ENCODE measurements at regions not wholly inside any gene's neighbourhood (a gene's known extent, or its start where the extent isn't known, plus 50 kb on each side); places are given as distances from the start of the nearest gene placed in this dataset.
"Not testable (repeated sequence)": the region's sequence is repeated elsewhere in the genome, so short reads cannot be mapped to it uniquely, and the experiment has no call there.

- TF ChIP-seq CTCF (IDR thresholded peaks at IDR 0.05; ENCODE audit: low read depth, low read length): no peak
- H3K4me3 ChIP-seq (replicated peaks in 1 of 2; ENCODE audit: low read depth in 2 of 2, low read length in 2 of 2): no peak overlapping the region
- DNase-seq (ENCODE audit: low read depth in 2 of 2): no peak
Measured at GRCh38 chr6:115609111-115609510, 451.6 kb downstream of the FRK start.

DNA sequence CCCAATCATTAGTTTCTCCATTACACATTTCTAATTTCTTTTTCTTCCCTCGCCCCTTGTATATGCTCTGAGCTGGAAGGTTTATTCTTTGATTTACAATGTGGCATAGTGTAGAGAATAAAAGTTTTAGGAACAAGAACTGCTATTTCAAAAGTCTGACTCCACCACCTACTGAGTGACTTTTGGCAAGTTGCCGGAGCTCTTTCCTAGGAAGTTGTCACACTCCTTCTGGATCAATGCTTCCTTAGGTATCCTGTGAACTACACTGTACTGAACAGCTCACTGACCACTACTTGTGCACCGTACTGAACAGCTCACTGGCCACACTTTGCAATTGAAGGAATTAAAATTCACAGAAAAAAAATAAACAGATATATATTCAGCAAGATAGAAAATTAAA is 458.2 kb downstream of the FRK start:
- H3K4me3 ChIP-seq (replicated peaks in 1 of 2; ENCODE audit: low read depth in 2 of 2, low read length in 2 of 2): no peak overlapping the region
- DNase-seq (ENCODE audit: low read depth in 2 of 2): no peak
- no peak for TF ChIP-seq CTCF (IDR thresholded peaks at IDR 0.05; ENCODE audit: low read depth, low read length)

- H3K4me3 ChIP-seq (replicated peaks in 1 of 2; ENCODE audit: low read depth in 2 of 2, low read length in 2 of 2): no peak overlapping the region
- no peak for TF ChIP-seq CTCF (IDR thresholded peaks at IDR 0.05; ENCODE audit: low read depth, low read length)
- DNase-seq (ENCODE audit: low read depth in 2 of 2): no peak
Measured at GRCh38 chr6:115601509-115601908, 459.2 kb downstream of the FRK start.

DNA sequence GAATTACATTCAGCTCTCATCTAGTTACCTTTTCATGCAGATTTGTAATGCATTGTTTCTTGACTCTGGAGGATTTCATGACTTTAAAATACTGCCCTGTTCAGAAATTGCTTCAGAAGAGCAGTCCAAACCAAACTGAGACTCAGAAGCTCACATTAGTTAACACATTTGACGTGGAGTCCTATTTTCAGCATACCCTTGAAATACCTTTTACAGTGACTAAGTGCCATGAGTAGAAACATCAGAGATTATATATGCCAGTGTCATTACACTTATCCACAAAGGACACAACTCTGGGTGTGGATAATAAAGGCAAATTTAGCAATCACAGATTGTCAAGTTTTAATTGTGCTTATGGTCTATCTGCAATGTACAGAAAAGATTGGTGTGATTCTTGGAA is 459.6 kb downstream of the FRK start:
- TF ChIP-seq CTCF (IDR thresholded peaks at IDR 0.05; ENCODE audit: low read depth, low read length): no peak
- no peak for DNase-seq (ENCODE audit: low read depth in 2 of 2)
- no peak overlapping the region for H3K4me3 ChIP-seq (replicated peaks in 1 of 2; ENCODE audit: low read depth in 2 of 2, low read length in 2 of 2)

DNA sequence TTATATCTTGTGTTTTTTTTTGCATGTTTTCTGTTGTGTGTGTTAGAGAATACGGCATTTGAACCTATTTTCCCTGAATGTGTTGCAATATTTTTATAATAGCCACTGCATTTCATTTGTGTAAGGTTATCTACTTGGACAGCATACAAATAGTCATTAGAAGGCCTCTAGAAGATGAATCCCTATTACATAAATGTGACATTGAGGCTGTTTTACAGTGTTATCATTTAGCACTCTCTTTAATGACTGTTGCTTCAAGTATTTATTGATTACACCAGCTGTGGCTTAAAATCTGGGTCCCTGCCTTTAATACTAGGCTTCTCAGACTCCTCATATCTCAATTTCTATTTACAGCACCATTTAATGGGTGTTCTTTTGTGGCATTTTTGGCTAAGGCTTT is 465.8 kb downstream of the FRK start:
- no peak overlapping the region for H3K4me3 ChIP-seq (replicated peaks in 1 of 2; ENCODE audit: low read depth in 2 of 2, low read length in 2 of 2)
- TF ChIP-seq CTCF (IDR thresholded peaks at IDR 0.05; ENCODE audit: low read depth, low read length): no peak
- no peak for DNase-seq (ENCODE audit: low read depth in 2 of 2)

DNA sequence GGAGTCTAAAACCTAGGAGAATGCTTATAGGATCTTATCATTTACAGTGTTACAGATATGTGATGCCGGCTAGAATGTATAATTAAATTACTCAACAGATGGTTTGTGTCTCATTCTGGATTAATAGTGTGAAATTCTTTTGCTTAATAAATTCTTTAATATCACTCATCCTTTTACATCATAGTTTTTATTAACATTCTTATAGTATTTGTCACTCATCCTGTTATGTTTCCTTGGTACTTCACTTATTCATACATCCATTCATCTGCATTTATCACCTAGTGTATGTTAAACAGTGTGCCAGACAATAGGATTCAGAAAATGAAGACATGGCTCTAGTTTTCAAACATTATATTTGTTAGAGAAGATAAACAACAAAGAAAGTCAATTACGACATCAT is 468.7 kb downstream of the FRK start:
- H3K4me3 ChIP-seq (replicated peaks in 1 of 2; ENCODE audit: low read depth in 2 of 2, low read length in 2 of 2): no peak overlapping the region
- DNase-seq (ENCODE audit: low read depth in 2 of 2): no peak
- TF ChIP-seq CTCF (IDR thresholded peaks at IDR 0.05; ENCODE audit: low read depth, low read length): no peak

DNA sequence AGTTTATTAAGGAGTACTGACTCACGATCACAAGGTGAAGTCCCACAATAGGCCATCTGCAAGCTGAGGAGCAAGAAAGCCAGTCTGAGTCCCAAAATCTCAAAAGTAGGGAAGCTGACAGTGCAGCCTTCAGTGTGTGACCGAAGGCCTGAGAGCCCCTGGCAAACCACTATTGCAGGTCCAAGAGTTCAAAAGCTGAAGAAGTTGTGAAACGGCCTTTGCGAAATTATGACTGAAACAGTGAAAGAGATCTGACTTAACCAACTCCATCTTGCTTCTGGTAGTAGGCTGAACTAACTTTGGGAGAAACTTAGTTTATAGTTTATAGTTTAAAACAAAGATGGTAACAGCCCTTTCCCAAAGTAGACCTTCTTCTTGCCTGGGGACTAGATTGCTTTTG is 471.6 kb downstream of the FRK start:
- not testable (repeated sequence) for DNase-seq (ENCODE audit: low read depth in 2 of 2); H3K4me3 ChIP-seq (replicated peaks in 1 of 2; ENCODE audit: low read depth in 2 of 2, low read length in 2 of 2)

Measured in cardiac fibroblast (primary cell).